Epithelial cell of proximal tubule (primary cell): ENCODE measurements at regions not wholly inside any gene's neighbourhood (a gene's known extent, or its start where the extent isn't known, plus 50 kb on each side); places are given as distances from the start of the nearest gene placed in this dataset.

Source experiments
- DNase-seq: peaks from one replicate; pipeline ENCODE4 v3.0.0-alpha.2; 2011; ENCODE audit warnings: low read depth
- H3K4me3 ChIP-seq: 2 replicates; pipeline ENCODE4 v1.5.1; 2011; ENCODE audit warnings: low read depth, mild to moderate bottlenecking, low read length
- TF ChIP-seq, protein P1 (sequence below): conservative IDR thresholded peaks from 2 replicates; pipeline ENCODE4 v1.5.1; 2012; ENCODE audit warnings: low read depth, mild to moderate bottlenecking, low read length

DNA sequence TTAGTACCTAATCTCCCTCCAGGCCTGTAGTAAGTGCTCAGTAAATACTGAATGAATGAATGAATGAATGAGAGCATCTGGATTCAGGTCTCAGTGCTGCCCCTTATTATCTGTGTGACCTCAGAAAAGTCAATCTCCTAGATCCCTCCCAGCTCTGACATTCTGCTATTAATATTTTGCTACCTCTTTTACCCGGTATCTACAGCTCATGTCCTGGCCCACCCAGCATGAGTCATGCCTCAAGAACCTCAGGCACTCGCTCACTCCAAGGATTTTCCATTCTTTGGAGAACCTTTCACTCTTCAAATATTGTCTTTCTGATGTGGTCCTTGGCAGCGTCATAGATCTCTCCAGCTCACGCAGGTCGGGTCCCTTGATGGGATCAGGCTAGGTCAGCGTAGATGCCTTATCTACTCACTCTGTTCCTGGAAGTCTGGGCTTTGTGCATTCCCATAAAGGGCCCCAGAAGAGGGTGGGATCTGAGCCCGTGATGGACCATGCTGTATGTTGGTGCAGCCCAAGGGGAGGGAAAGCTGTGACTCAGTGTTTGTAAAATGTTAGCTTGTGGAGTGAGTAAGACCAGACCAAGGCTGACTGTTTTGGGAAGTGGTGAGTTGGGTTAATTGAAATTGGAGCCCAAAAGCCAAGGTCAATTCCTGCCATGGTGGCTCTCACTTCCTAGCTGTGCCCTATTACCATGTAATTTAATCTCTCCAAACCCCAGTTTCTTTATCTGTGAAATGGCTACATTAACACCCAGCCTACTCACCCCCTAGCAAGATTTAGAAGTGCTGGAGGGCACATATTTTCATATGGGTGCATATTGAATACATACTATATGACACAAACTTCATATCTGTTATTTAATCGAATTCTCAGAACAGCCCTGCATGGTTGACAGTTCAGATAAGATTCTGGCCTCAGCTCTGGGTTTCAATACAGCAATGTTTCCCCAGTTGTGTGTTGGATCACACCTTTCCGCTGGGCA lies 214.1 kb upstream of the USP24 start:
- TF ChIP-seq, protein P1, sequence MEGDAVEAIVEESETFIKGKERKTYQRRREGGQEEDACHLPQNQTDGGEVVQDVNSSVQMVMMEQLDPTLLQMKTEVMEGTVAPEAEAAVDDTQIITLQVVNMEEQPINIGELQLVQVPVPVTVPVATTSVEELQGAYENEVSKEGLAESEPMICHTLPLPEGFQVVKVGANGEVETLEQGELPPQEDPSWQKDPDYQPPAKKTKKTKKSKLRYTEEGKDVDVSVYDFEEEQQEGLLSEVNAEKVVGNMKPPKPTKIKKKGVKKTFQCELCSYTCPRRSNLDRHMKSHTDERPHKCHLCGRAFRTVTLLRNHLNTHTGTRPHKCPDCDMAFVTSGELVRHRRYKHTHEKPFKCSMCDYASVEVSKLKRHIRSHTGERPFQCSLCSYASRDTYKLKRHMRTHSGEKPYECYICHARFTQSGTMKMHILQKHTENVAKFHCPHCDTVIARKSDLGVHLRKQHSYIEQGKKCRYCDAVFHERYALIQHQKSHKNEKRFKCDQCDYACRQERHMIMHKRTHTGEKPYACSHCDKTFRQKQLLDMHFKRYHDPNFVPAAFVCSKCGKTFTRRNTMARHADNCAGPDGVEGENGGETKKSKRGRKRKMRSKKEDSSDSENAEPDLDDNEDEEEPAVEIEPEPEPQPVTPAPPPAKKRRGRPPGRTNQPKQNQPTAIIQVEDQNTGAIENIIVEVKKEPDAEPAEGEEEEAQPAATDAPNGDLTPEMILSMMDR = no peak
- peak; percentile 92 for DNase-seq
- no peak overlapping the region for H3K4me3 ChIP-seq

DNA sequence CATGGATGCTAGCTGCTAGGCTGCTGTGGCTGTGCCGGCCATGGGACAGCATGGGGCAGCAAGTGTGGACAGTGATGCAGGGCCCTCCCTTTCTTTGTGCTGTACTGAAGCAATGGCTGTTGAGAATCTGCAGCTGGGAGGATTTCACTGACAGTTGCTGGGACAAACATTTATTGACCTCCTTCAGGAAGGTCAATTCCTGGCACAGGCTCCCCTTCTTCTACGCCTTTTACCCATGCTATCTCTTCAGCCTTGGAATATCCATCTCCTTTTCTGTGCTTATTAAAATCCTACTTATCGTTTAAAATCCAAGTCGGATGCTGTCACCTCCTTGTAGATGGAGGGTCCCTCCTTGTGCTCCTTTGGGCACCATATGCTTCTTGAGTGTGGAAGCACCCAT lies 213.1 kb upstream of the USP24 start:
- DNase-seq = no peak
- TF ChIP-seq, protein P1 = no peak
- H3K4me3 ChIP-seq = no peak overlapping the region

DNA sequence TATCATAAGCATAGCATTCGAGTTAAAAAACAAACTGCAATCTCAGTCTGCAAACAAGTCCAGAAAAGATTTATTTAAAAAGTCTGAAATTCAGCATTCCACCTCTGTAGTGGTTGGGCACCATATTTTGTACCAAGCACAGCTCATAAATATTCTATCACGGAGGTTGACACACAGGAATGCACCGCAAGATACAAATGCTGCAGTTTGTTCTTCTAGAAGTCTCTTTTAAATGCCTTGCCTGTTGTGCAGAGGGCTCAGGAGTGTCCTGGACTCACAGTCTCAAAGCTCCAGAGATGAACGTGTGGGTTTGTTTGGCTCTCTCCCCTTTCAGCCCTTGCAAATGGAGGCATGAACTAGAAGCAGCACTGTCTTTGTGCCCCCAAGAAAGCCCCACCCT lies 212.4 kb upstream of the USP24 start:
- TF ChIP-seq, protein P1 = no peak
- no peak for DNase-seq
- no peak overlapping the region for H3K4me3 ChIP-seq

DNA sequence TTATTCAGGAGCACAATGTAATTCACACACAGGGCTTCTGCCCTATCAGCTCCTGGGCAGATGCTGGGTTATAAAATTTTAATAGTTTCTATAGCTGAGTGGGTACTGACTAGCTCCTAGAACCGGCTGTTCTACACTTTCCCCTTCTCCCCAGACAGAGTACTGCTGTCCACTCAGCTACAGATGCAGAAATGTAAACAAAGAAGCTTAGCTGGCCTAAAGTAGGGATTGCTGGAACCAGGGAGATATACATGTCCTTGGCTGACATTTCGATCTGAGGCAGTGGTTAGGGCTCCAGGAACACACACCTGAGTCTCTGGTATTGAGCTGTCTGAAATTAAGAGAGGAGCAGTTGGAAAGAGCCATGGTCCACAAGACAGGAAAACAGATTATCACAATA lies 211.5 kb upstream of the USP24 start:
- H3K4me3 ChIP-seq = no peak overlapping the region
- TF ChIP-seq, protein P1 = no peak
- no peak for DNase-seq

DNA sequence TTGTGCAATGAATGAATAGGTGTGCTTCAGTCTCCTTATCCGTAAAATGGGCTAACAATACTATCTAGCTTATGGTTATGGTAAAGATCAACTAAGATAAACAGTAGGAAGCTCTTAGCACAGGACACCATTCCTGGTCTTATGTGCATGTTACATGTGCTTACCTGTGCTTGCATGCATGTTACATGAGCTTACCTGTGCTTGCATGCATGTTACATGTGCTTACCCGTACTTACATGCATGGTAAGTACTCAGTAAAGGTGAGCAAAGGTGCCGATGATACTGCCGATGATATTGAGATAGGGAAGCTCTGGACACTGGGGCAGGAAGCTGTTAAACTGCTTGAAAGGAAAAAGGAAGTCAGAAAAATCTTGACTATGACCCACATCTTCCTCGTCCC lies 211.0 kb upstream of the USP24 start:
- TF ChIP-seq, protein P1 = no peak
- no peak for DNase-seq
- H3K4me3 ChIP-seq = no peak overlapping the region

DNA sequence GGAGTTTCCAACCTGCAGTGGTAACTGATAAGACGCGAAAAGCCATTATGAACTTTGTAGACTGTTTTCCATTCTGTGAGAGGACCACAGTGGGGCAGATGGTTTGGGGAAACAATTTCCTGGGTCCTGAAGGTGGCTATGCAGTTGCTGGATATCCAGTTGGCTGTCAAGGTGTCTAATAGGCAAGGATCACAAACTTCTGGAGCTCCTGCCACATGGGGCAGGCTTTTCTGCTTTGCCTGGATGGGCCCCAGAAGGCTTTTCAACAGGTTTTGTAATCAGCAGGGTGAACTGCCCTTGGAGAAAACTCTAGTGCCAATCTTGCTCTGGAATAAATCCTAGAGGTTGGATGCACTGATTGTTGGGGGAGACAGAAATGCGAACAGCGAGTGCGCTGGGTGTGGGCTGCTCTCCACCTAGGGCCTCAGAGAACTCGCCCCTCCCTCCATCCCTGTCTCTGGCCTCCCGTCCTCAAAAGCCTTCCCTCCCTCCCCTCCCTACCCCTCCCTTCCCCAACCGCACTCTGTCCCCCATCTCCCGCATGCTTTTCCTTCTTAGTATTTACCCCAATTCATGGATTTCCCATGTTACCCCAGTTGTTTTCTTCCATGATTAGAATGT lies 210.3 kb upstream of the USP24 start:
- TF ChIP-seq, protein P1 = peak; percentile 8
- DNase-seq = no peak
- no peak overlapping the region for H3K4me3 ChIP-seq
